ENCODE measurements at regions not wholly inside any gene's neighbourhood (a gene's known extent, or its start where the extent isn't known, plus 50 kb on each side); places are given as distances from the start of the nearest gene placed in this dataset.

GRCh38 chr21:19320291-19320690, 916.7 kb upstream of the TMPRSS15 start:
- Histone ChIP-seq H3K4me3 (ENCODE audit: low read length) (no peak overlapping the region), H3K4me1 (ENCODE audit: insufficient read depth, low read length) (no peaks in the 10 kb centered on the region), H3K9me3 (ENCODE audit: low read length) (no peaks in the 10 kb centered on the region), H3K27me3 (ENCODE audit: insufficient read depth, low read length, poor library complexity, severe bottlenecking) (no peaks in the 10 kb centered on the region), H3K27ac (ENCODE audit: low read depth, low read length) (no peak overlapping the region), H3K36me3 (ENCODE audit: insufficient read depth, low read length) (no peaks in the 10 kb centered on the region)
- Mint-ChIP-seq H3K4me1 (no peaks in the 10 kb centered on the region), H3K27ac (no peak overlapping the region), H3K9me3 (peaks cover 3 to 24% (median 5%) of the 10 kb centered on the region in 5 donors), H3K36me3 (no peaks in the 10 kb centered on the region), H3K27me3 (no peaks in the 10 kb centered on the region), H3K4me3 (no peak overlapping the region)
- CTCF ChIA-PET = no interaction called here
- DNase-seq = no peak
- POLR2A ChIA-PET = no interaction called here

DNA sequence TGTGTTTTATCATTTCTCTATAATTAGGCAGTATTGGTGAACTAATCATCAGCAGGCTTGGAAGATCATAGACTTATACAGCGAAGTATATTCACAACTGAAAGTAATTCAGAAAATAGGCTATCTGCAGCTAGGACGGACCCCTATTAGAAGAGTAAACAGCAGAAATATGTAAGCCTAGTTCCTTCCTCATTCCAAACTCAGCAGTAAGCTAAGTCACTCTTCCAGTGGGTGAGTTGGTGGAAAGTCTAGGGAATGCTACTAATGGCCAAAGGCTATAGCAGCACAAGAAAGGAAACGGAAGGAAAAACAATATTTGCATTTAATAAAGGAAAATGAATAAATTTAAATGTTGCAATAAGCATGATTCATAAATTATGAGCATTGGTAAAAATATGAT, 918.1 kb upstream of the TMPRSS15 start:
- Histone ChIP-seq H3K9me3 (ENCODE audit: low read length) (no peaks in the 10 kb centered on the region), H3K4me1 (ENCODE audit: insufficient read depth, low read length) (no peaks in the 10 kb centered on the region), H3K36me3 (ENCODE audit: insufficient read depth, low read length) (no peaks in the 10 kb centered on the region), H3K27me3 (ENCODE audit: insufficient read depth, low read length, poor library complexity, severe bottlenecking) (no peaks in the 10 kb centered on the region), H3K4me3 (ENCODE audit: low read length) (no peak overlapping the region), H3K27ac (ENCODE audit: low read depth, low read length) (no peak overlapping the region)
- Mint-ChIP-seq H3K9me3 (peaks cover 2 to 24% (median 5%) of the 10 kb centered on the region in 5 donors), H3K27me3 (no peaks in the 10 kb centered on the region), H3K36me3 (no peaks in the 10 kb centered on the region), H3K4me1 (no peaks in the 10 kb centered on the region), H3K4me3 (no peak overlapping the region), H3K27ac (no peak overlapping the region)
- no peak for DNase-seq
- ChIA-PET POLR2A (no interaction called here), CTCF (no interaction called here)

DNA sequence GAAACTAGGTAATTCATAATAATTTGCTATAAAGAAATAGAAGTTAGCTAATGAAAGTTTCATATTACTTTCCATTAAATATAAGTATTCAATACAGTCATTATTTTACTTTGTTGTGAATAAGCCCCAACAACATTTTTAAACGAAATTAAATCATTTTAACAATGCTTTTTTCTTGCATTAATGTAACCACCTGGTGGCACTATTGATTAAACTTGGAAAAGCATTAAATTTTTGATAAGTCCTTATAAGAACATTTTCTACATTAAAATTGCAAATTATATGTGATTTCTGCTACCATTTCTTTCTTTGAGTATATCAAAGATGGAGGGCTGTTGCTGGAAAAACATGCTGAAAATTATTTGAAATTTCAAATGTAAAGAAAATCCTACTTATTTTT, 918.8 kb upstream of the TMPRSS15 start:
- POLR2A ChIA-PET = no interaction called here
- no peak overlapping the region for H3K27ac Mint-ChIP-seq

GRCh38 chr21:19326531-19327319, 923.1 kb upstream of the TMPRSS15 start:
- H3K36me3 Mint-ChIP-seq = no peaks in the 10 kb centered on the region
- H3K4me1 ChIP-seq (ENCODE audit: insufficient read depth, low read length) = no peaks in the 10 kb centered on the region
- ChIA-PET POLR2A (no interaction called here), CTCF (no interaction called here)
- H3K4me3 ChIP-seq (ENCODE audit: low read length) = no peak overlapping the region
- H3K4me1 Mint-ChIP-seq = no peaks in the 10 kb centered on the region
- no peak overlapping the region for H3K27ac ChIP-seq (ENCODE audit: low read depth, low read length)
- no peaks in the 10 kb centered on the region for H3K27me3 Mint-ChIP-seq
- no peaks in the 10 kb centered on the region for H3K36me3 ChIP-seq (ENCODE audit: insufficient read depth, low read length)
- H3K27me3 ChIP-seq (ENCODE audit: insufficient read depth, low read length, poor library complexity, severe bottlenecking) = no peaks in the 10 kb centered on the region
- no peak for DNase-seq
- H3K9me3 Mint-ChIP-seq = peaks cover 0 to 37% (median 9%) of the 10 kb centered on the region in 5 donors
- no peak overlapping the region for H3K4me3 Mint-ChIP-seq
- no peaks in the 10 kb centered on the region for H3K9me3 ChIP-seq (ENCODE audit: low read length)
- no peak overlapping the region for H3K27ac Mint-ChIP-seq

More for the DNA sequence above, 918.8 kb upstream of the TMPRSS15 start:
- no peaks in the 10 kb centered on the region for H3K36me3 ChIP-seq (ENCODE audit: insufficient read depth, low read length)
- H3K27me3 ChIP-seq (ENCODE audit: insufficient read depth, low read length, poor library complexity, severe bottlenecking) = no peaks in the 10 kb centered on the region
- no peaks in the 10 kb centered on the region for H3K4me1 ChIP-seq (ENCODE audit: insufficient read depth, low read length)
- no peak overlapping the region for H3K27ac ChIP-seq (ENCODE audit: low read depth, low read length)
- peaks cover 2 to 28% (median 5%) of the 10 kb centered on the region in 5 donors for H3K9me3 Mint-ChIP-seq
- no peaks in the 10 kb centered on the region for H3K9me3 ChIP-seq (ENCODE audit: low read length)
- H3K4me1 Mint-ChIP-seq = no peaks in the 10 kb centered on the region
- DNase-seq = no peak
- H3K4me3 ChIP-seq (ENCODE audit: low read length) = no peak overlapping the region
- CTCF ChIA-PET = no interaction called here
- no peaks in the 10 kb centered on the region for H3K27me3 Mint-ChIP-seq
- no peaks in the 10 kb centered on the region for H3K36me3 Mint-ChIP-seq
- H3K4me3 Mint-ChIP-seq = no peak overlapping the region

- H3K27ac ChIP-seq (ENCODE audit: low read depth, low read length) = no peak overlapping the region
- no peaks in the 10 kb centered on the region for H3K27me3 ChIP-seq (ENCODE audit: insufficient read depth, low read length, poor library complexity, severe bottlenecking)
- no peaks in the 10 kb centered on the region for H3K27me3 Mint-ChIP-seq
- POLR2A ChIA-PET = no interaction called here
- no peaks in the 10 kb centered on the region for H3K4me1 Mint-ChIP-seq
- H3K9me3 ChIP-seq (ENCODE audit: low read length) = no peaks in the 10 kb centered on the region
- H3K36me3 Mint-ChIP-seq = no peaks in the 10 kb centered on the region
- H3K4me3 Mint-ChIP-seq = no peak overlapping the region
- H3K27ac Mint-ChIP-seq = no peak overlapping the region
- CTCF ChIA-PET = no interaction called here
- no peak for DNase-seq
- no peaks in the 10 kb centered on the region for H3K4me1 ChIP-seq (ENCODE audit: insufficient read depth, low read length)
- H3K36me3 ChIP-seq (ENCODE audit: insufficient read depth, low read length) = no peaks in the 10 kb centered on the region
- H3K4me3 ChIP-seq (ENCODE audit: low read length) = no peak overlapping the region
- peaks cover 0 to 39% (median 12%) of the 10 kb centered on the region in 5 donors for H3K9me3 Mint-ChIP-seq
Measured at GRCh38 chr21:19328954-19329353, 925.4 kb upstream of the TMPRSS15 start.

DNA sequence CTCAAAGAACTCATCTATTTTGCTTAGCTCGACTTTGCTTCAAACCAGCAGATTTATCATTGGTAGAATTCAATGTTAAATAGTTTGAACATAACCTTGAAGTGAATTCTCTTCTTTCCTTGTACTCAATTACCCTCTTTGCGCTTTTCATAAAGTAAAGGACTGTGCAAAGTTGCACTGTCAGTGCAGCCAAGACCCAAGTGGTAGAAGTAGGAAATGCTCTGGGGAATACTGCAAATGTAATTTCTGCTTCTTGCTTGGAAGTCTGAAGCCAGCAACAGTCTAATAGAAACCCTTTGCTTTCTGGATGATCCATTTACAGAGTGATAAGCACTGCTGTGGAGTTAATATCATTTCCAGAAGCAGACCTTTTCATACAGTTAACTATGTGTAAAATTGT, 936.7 kb upstream of the TMPRSS15 start:
- H3K4me1 ChIP-seq (ENCODE audit: insufficient read depth, low read length) = no peaks in the 10 kb centered on the region
- H3K4me1 Mint-ChIP-seq = no peaks in the 10 kb centered on the region
- no peaks in the 10 kb centered on the region for H3K36me3 ChIP-seq (ENCODE audit: insufficient read depth, low read length)
- H3K27ac ChIP-seq (ENCODE audit: low read depth, low read length) = no peak overlapping the region
- H3K4me3 Mint-ChIP-seq = no peak overlapping the region
- CTCF ChIA-PET = no interaction called here
- no peak overlapping the region for H3K4me3 ChIP-seq (ENCODE audit: low read length)
- H3K27me3 Mint-ChIP-seq = no peaks in the 10 kb centered on the region
- POLR2A ChIA-PET = no interaction called here
- H3K27ac Mint-ChIP-seq = no peak overlapping the region
- peaks cover 0 to 18% (median 4%) of the 10 kb centered on the region in 5 donors for H3K9me3 Mint-ChIP-seq
- no peaks in the 10 kb centered on the region for H3K36me3 Mint-ChIP-seq
- no peak for DNase-seq
- H3K27me3 ChIP-seq (ENCODE audit: insufficient read depth, low read length, poor library complexity, severe bottlenecking) = no peaks in the 10 kb centered on the region
- no peaks in the 10 kb centered on the region for H3K9me3 ChIP-seq (ENCODE audit: low read length)

DNA sequence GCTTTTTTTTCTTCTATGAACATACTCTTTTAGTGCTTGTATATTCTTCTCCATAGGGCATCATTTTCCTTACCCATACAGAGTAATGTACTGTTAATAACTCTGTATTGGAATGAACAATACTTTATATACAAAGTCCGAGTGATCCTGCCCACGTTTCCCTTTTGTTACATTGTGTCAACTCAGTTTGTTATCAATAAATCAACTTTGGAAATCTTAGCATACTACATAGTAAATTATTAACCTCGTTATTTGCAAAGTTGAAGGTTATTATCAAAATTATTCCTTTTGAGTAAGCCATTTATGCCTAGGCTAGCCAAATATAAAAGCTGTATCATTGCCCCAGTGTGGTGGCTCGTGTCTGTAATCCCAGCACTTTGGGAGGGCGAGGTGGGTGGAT, 937.4 kb upstream of the TMPRSS15 start:
- Mint-ChIP-seq H3K36me3 (no peaks in the 10 kb centered on the region), H3K4me1 (no peaks in the 10 kb centered on the region), H3K27me3 (no peaks in the 10 kb centered on the region), H3K9me3 (peaks cover 0 to 18% (median 4%) of the 10 kb centered on the region in 5 donors), H3K27ac (no peak overlapping the region), H3K4me3 (no peak overlapping the region)
- no peak overlapping the region for H3K27ac ChIP-seq (ENCODE audit: low read depth, low read length)
- H3K9me3 ChIP-seq (ENCODE audit: low read length) = no peaks in the 10 kb centered on the region
- ChIA-PET POLR2A (no interaction called here), CTCF (no interaction called here)
- H3K4me1 ChIP-seq (ENCODE audit: insufficient read depth, low read length) = no peaks in the 10 kb centered on the region
- H3K36me3 ChIP-seq (ENCODE audit: insufficient read depth, low read length) = no peaks in the 10 kb centered on the region
- no peaks in the 10 kb centered on the region for H3K27me3 ChIP-seq (ENCODE audit: insufficient read depth, low read length, poor library complexity, severe bottlenecking)
- no peak for DNase-seq
- no peak overlapping the region for H3K4me3 ChIP-seq (ENCODE audit: low read length)

- Histone ChIP-seq H3K27ac (ENCODE audit: low read depth, low read length) (no peak overlapping the region), H3K27me3 (ENCODE audit: insufficient read depth, low read length, poor library complexity, severe bottlenecking) (no peaks in the 10 kb centered on the region), H3K9me3 (ENCODE audit: low read length) (no peaks in the 10 kb centered on the region), H3K4me3 (ENCODE audit: low read length) (no peak overlapping the region), H3K36me3 (ENCODE audit: insufficient read depth, low read length) (no peaks in the 10 kb centered on the region), H3K4me1 (ENCODE audit: insufficient read depth, low read length) (no peaks in the 10 kb centered on the region)
- no peaks in the 10 kb centered on the region for H3K4me1 Mint-ChIP-seq
- H3K4me3 Mint-ChIP-seq = no peak overlapping the region
- no peaks in the 10 kb centered on the region for H3K36me3 Mint-ChIP-seq
- no peak overlapping the region for H3K27ac Mint-ChIP-seq
- peaks cover 0 to 17% (median 7%) of the 10 kb centered on the region in 5 donors for H3K9me3 Mint-ChIP-seq
- no peak for DNase-seq
- ChIA-PET CTCF (no interaction called here), POLR2A (no interaction called here)
- H3K27me3 Mint-ChIP-seq = no peaks in the 10 kb centered on the region
Measured at GRCh38 chr21:19343711-19344110, 940.1 kb upstream of the TMPRSS15 start.
